Cardiac fibroblast (primary cell): ENCODE measurements at regions not wholly inside any gene's neighbourhood (a gene's known extent, or its start where the extent isn't known, plus 50 kb on each side); places are given as distances from the start of the nearest gene placed in this dataset.
A peak's percentile ranks its signal among the peaks of the same experiment; 100 is the strongest.
"Not testable (repeated sequence)": the region's sequence is repeated elsewhere in the genome, so short reads cannot be mapped to it uniquely, and the experiment has no call there.

ENCODE experiments used
- DNase-seq, 2 donors: peaks; one replicate each; pipeline versions ENCODE4 v3.0.0 to v3.0.0-alpha.2; 2010; ENCODE audit warnings: low read depth in 2 of 2
- H3K4me3 ChIP-seq, 2 donors: replicated peaks in 1 of 2; 1 replicate in 1 of 2; 2 replicates in 1 of 2; pipeline ENCODE4 v1.5.1; 2011; ENCODE audit warnings: low read depth in 2 of 2, low read length in 2 of 2, mild to moderate bottlenecking in 2 of 2, moderate library complexity in 1 of 2
- CTCF ChIP-seq: IDR thresholded peaks from one replicate; pipeline ENCODE4 v1.5.1; 2011; ENCODE audit warnings: low read depth, mild to moderate bottlenecking, low read length, inconsistent platforms

DNA sequence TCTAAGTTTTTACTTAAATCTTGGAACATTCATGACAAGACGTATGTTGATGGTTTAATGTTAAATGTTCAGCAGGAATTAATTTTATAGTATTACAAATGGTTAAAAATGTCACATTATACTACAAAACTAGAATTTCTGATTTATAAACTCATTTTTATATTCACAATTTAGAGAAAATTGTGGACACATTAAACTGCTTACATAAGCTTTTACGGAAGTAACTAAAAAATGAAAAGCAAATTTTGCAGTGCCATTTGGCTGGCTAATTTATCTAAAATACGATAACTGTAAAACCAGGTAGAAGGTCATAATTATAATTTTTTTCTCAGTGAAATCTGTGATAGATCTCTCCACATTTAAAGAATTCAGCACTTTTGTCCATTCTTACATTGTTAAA, 190.2 kb upstream of the GPC6 start:
- H3K4me3 ChIP-seq, result no peak overlapping the region
- DNase-seq, result no peak
- no peak for TF ChIP-seq CTCF

GRCh38 chr13:93037780-93038179, 188.8 kb upstream of the GPC6 start:
- no peak for DNase-seq

GRCh38 chr13:93038187-93038586, 188.4 kb upstream of the GPC6 start:
- DNase-seq, result no peak
- TF ChIP-seq CTCF, result no peak
- H3K4me3 ChIP-seq, result no peak overlapping the region

More at GRCh38 chr13:93037780-93038179, 188.8 kb upstream of the GPC6 start:
- TF ChIP-seq CTCF, result no peak
- no peak overlapping the region for H3K4me3 ChIP-seq

DNA sequence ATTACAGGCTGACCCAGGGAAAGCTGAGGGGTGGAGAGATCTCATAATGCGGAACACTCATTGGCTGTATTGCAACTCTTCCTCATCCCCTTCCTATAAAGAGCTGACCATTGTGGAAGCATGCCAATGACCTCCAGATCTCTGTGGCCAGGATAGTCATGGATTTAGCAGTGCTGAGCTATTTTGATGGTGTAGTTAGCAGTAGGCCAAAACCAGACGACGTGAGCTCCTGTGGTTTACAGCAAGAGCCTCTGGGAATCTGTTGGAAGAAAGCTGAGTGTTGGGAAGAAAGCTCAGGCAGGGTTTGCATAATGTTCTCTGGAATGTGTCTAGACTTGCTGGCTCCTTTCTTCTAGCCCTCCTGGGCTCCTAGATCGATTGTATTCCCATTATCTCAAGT, 187.5 kb upstream of the GPC6 start:
- DNase-seq, result peak in 1 of 2 donors; percentile 30
- no peak for TF ChIP-seq CTCF
- no peak overlapping the region for H3K4me3 ChIP-seq

DNA sequence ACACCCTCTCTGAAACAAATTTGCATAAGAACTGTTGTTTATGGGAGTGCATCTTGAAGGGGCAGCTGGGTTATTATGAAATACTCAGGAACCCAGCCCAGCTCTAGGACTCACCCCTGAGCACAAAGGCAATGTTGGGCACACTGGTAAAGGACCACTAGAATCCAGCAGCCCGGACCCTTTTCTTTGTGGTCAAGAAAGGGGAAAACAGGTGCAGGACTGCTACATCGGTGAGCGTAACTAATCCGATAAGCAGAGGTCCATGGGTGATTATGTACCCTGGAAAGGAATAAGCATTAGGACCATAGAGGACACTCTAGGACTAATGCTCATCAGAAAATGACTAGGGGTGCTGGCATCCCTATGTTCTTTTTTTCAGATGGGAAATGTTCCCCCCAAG, 185.0 kb upstream of the GPC6 start:
- not testable (repeated sequence) for DNase-seq, H3K4me3 ChIP-seq

- DNase-seq, result peak in 1 of 2 donors; percentile 9
- TF ChIP-seq CTCF, result no peak
- H3K4me3 ChIP-seq, result no peak overlapping the region
Observed at GRCh38 chr13:93045836-93046235, 180.8 kb upstream of the GPC6 start.

DNA sequence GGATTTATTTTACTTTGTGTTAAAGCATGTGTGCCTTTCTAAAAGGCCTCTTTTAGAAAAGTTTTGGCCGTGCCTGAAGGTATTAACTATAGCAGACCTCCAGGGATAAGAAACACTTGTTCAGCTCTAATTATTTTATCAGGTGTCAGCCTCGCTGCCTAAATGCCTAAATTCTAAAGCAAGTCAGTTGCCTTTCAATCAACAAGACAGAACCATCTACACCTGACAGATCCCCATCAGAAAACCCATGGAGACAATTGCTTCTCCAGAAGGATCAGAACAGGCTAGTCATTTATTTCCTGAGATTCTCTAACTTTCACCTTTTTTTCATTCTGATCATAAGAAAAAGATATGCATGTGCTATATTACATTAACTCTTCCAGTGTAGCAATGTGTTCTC, 171.4 kb upstream of the GPC6 start:
- no peak overlapping the region for H3K4me3 ChIP-seq
- DNase-seq, result no peak
- no peak for TF ChIP-seq CTCF
